Epidermal melanocyte (primary cell): ENCODE measurements at regions not wholly inside any gene's neighbourhood (a gene's known extent, or its start where the extent isn't known, plus 50 kb on each side); places are given as distances from the start of the nearest gene placed in this dataset.

Experiments used
- DNase-seq: peaks from one replicate; pipeline ENCODE4 v3.0.0; 2011; ENCODE audit warnings: low spot score; ENCODE audit not compliant: insufficient read length

GRCh38 chr4:10204401-10205058, 87.9 kb upstream of the WDR1 start:
- no peak for DNase-seq

- no peak for DNase-seq
Measured at GRCh38 chr4:10203851-10204250, 87.3 kb upstream of the WDR1 start.

GRCh38 chr4:10201381-10202223, 85.0 kb upstream of the WDR1 start:
- DNase-seq: no peak

GRCh38 chr4:10200869-10201268, 84.3 kb upstream of the WDR1 start:
- DNase-seq: no peak

- DNase-seq: no peak
Measured at GRCh38 chr4:10198365-10198764, 81.8 kb upstream of the WDR1 start.

GRCh38 chr4:10197952-10198351, 81.4 kb upstream of the WDR1 start:
- no peak for DNase-seq

- DNase-seq: no peak
Measured at GRCh38 chr4:10196191-10196590, 79.6 kb upstream of the WDR1 start.

- no peak for DNase-seq
Measured at GRCh38 chr4:10192331-10192730, 75.7 kb upstream of the WDR1 start.

GRCh38 chr4:10188400-10189004, 71.9 kb upstream of the WDR1 start:
- no peak for DNase-seq

- DNase-seq: no peak
Measured at GRCh38 chr4:10186228-10187214, 69.9 kb upstream of the WDR1 start.

GRCh38 chr4:10185518-10186227, 69.1 kb upstream of the WDR1 start:
- DNase-seq: no peak

GRCh38 chr4:10184501-10184938, 67.9 kb upstream of the WDR1 start:
- DNase-seq: no peak

GRCh38 chr4:10184041-10184440, 67.4 kb upstream of the WDR1 start:
- DNase-seq: no peak

GRCh38 chr4:10183462-10183861, 66.9 kb upstream of the WDR1 start:
- DNase-seq: no peak

- no peak for DNase-seq
Measured at GRCh38 chr4:10182446-10183424, 66.1 kb upstream of the WDR1 start.

GRCh38 chr4:10181745-10182445, 65.3 kb upstream of the WDR1 start:
- DNase-seq: no peak

- DNase-seq: no peak
Measured at GRCh38 chr4:10180927-10181744, 64.5 kb upstream of the WDR1 start.

GRCh38 chr4:10180603-10180926, 64.0 kb upstream of the WDR1 start:
- DNase-seq: no peak
